ENCODE measurements at regions not wholly inside any gene's neighbourhood (a gene's known extent, or its start where the extent isn't known, plus 50 kb on each side); places are given as distances from the start of the nearest gene placed in this dataset.
A peak's percentile ranks its signal among the peaks of the same experiment; 100 is the strongest.

GRCh38 chr7:112566442-112567324, 85.9 kb downstream of the LSMEM1 start:
- H3K36me3 ChIP-seq (ENCODE audit: control insufficient read depth in 4 of 4, insufficient read depth in 4 of 4, low read length in 4 of 4): no peaks in the 10 kb centered on the region
- 60 to 64% methylated on average over 8 of the region's 8 CpGs for WGBS, 2 donors
- DNase-seq (peak in 2 of 3 donors; percentile 53 to 60), ATAC-seq (ENCODE audit: insufficient read depth, low FRiP score) (no peak)
- no peaks in the 10 kb centered on the region for H3K9me3 ChIP-seq (ENCODE audit: control insufficient read depth in 4 of 4, insufficient read depth in 3 of 4, low read length in 3 of 4)
- no peaks in the 10 kb centered on the region for H3K27me3 ChIP-seq (ENCODE audit: control insufficient read depth in 3 of 3, insufficient read depth in 3 of 3, low read length in 2 of 3)
- H3K4me3 ChIP-seq: no peak overlapping the region
- peaks cover 0 to 2% (median 0%) of the 10 kb centered on the region in 5 donors for H3K4me1 ChIP-seq (ENCODE audit: control insufficient read depth in 5 of 5, insufficient read depth in 5 of 5, low read length in 5 of 5)
- TF ChIP-seq, protein P1, sequence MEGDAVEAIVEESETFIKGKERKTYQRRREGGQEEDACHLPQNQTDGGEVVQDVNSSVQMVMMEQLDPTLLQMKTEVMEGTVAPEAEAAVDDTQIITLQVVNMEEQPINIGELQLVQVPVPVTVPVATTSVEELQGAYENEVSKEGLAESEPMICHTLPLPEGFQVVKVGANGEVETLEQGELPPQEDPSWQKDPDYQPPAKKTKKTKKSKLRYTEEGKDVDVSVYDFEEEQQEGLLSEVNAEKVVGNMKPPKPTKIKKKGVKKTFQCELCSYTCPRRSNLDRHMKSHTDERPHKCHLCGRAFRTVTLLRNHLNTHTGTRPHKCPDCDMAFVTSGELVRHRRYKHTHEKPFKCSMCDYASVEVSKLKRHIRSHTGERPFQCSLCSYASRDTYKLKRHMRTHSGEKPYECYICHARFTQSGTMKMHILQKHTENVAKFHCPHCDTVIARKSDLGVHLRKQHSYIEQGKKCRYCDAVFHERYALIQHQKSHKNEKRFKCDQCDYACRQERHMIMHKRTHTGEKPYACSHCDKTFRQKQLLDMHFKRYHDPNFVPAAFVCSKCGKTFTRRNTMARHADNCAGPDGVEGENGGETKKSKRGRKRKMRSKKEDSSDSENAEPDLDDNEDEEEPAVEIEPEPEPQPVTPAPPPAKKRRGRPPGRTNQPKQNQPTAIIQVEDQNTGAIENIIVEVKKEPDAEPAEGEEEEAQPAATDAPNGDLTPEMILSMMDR (IDR thresholded peaks at IDR 0.05; ENCODE audit: control extremely low read depth, extremely low read depth): no peak
- peak overlapping the region in 1 of 2 donors; percentile 8 for H3K9ac ChIP-seq (ENCODE audit: insufficient read depth in 1 of 2, low read length in 2 of 2)
- peak overlapping the region in 1 of 2 donors; percentile 58 for H3K27ac ChIP-seq (ENCODE audit: low read depth in 1 of 2, low read length in 1 of 2)

- H3K9ac ChIP-seq (ENCODE audit: insufficient read depth in 1 of 2, low read length in 2 of 2): no peak overlapping the region
- no peaks in the 10 kb centered on the region for H3K9me3 ChIP-seq (ENCODE audit: control insufficient read depth in 4 of 4, insufficient read depth in 3 of 4, low read length in 3 of 4)
- H3K27me3 ChIP-seq (ENCODE audit: control insufficient read depth in 3 of 3, insufficient read depth in 3 of 3, low read length in 2 of 3): no peaks in the 10 kb centered on the region
- no peak overlapping the region for H3K27ac ChIP-seq (ENCODE audit: low read depth in 1 of 2, low read length in 1 of 2)
- H3K4me3 ChIP-seq: no peak overlapping the region
- TF ChIP-seq, protein P1 (IDR thresholded peaks at IDR 0.05; ENCODE audit: control extremely low read depth, extremely low read depth): no peak
- no peak for DNase-seq
- H3K4me1 ChIP-seq (ENCODE audit: control insufficient read depth in 5 of 5, insufficient read depth in 5 of 5, low read length in 5 of 5): peaks cover 0 to 2% (median 0%) of the 10 kb centered on the region in 5 donors
- no peaks in the 10 kb centered on the region for H3K36me3 ChIP-seq (ENCODE audit: control insufficient read depth in 4 of 4, insufficient read depth in 4 of 4, low read length in 4 of 4)
- WGBS, 2 donors: 86 to 89% methylated on average over 2 of the region's 2 CpGs
- no peak for ATAC-seq (ENCODE audit: insufficient read depth, low FRiP score)
Measured at GRCh38 chr7:112567388-112567787, 86.6 kb downstream of the LSMEM1 start.

- 69% methylated on average over 4 of the region's 4 CpGs for WGBS, 2 donors
- Histone ChIP-seq H3K4me1 (ENCODE audit: control insufficient read depth in 5 of 5, insufficient read depth in 5 of 5, low read length in 5 of 5) (peaks cover 0 to 13% (median 0%) of the 10 kb centered on the region in 5 donors), H3K9ac (ENCODE audit: insufficient read depth in 1 of 2, low read length in 2 of 2) (no peak overlapping the region), H3K4me3 (no peak overlapping the region), H3K27me3 (ENCODE audit: control insufficient read depth in 3 of 3, insufficient read depth in 3 of 3, low read length in 2 of 3) (no peaks in the 10 kb centered on the region), H3K36me3 (ENCODE audit: control insufficient read depth in 4 of 4, insufficient read depth in 4 of 4, low read length in 4 of 4) (no peaks in the 10 kb centered on the region), H3K27ac (ENCODE audit: low read depth in 1 of 2, low read length in 1 of 2) (no peak overlapping the region), H3K9me3 (ENCODE audit: control insufficient read depth in 4 of 4, insufficient read depth in 3 of 4, low read length in 3 of 4) (no peaks in the 10 kb centered on the region)
- no peak for ATAC-seq (ENCODE audit: insufficient read depth, low FRiP score)
- TF ChIP-seq, protein P1 (IDR thresholded peaks at IDR 0.05; ENCODE audit: control extremely low read depth, extremely low read depth): no peak
- no peak for DNase-seq
Measured at GRCh38 chr7:112571852-112572607, 91.2 kb downstream of the LSMEM1 start.

All from lung (tissue), 11 donors.